GM19468 (cell line): ENCODE measurements at regions not wholly inside any gene's neighbourhood (a gene's known extent, or its start where the extent isn't known, plus 50 kb on each side); places are given as distances from the start of the nearest gene placed in this dataset.
"Not testable (repeated sequence)": the region's sequence is repeated elsewhere in the genome, so short reads cannot be mapped to it uniquely, and the experiment has no call there.

Source experiments
- ATAC-seq: cut with Tn5 transposase; IDR thresholded peaks from one replicate; pipeline ENCODE4 v1.9.1; 2021; ENCODE audit warnings: mild to moderate bottlenecking, moderate library complexity, moderate number of reproducible peaks; ENCODE audit not compliant: unreplicated experiment; ENCODE audit errors: extremely low read depth

DNA sequence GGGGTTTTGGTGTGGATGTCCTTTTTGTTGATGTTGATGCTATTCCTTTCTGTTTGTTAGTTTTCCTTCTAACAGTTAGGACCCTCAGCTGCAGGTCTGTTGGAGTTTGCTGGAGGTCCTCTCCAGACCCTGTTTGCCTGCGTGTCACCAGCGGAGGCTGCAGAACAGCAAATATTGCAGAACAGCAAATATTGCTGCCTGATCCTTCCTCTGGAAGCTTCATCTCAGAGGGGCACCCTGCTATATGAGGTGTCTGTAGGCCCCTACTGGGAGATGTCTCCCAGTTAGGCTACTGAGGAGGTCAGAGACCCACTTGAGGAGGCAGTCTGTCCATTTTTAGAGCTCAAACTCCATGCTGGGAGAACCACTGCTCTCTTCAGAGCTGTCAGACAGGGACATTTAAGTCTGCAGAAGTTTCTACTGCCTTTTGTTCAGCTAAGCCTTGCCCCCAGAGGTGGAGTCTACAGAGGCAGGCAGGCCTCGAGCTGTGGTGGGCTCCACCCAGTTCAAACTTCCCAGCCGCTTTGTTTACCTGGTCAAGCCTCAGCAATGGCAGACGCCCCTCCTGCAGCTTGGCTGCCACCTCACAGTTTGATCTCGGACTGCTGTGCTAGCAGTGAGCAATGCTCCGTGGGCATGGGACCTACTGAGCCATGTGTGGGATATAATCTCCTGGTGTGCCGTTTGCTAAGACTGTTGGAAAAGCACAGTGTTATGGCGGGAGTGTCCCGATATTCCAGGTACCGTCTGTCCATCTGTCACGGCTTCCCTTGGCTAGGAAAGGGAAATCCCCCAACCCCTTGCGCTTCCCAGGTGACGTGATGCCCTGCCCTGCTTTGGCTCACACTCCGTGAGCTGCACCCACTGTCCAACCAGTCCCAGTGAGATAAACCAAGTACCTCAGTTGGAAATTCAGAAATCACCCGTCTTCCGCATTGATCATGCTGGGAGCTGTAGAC is 56.4 kb upstream of the CRYM start:
- not testable (repeated sequence) for ATAC-seq

DNA sequence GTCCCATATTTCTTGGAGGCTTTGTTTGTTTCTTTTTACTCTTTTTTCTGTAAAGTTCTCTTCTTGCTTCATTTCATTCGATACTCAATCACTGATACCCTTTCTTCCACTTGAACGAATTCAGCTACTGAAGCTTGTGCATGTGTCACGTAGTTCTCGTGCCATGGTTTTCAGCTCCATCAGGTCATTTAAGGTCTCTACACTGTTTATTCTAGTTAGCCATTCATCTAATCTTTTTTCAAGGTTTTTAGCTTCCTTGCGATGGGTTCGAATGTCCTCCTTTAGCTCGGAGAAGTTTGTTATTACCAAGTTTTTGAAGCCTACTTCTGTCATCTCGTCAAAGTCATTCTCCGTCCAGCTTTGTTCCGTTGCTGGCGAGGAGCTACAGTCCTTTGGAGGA is 55.6 kb upstream of the CRYM start:
- not testable (repeated sequence) for ATAC-seq
